Mesothelial cell of epicardium (in vitro differentiated cells): ENCODE measurements at regions not wholly inside any gene's neighbourhood (a gene's known extent, or its start where the extent isn't known, plus 50 kb on each side); places are given as distances from the start of the nearest gene placed in this dataset.

Experiments used
- DNase-seq, 2 experiments: peaks; one replicate each; pipeline ENCODE4 v3.0.0; 2021; ENCODE audit warnings: low spot score in 2 of 2; ENCODE audit not compliant: unreplicated experiment in 2 of 2
- H3K27ac Mint-ChIP-seq: 2 replicates; pipeline ENCODE4 v1.8.0; 2021; ENCODE audit warnings: mixed read lengths
- H3K27me3 Mint-ChIP-seq: 2 replicates; pipeline ENCODE4 v1.8.0; 2021; ENCODE audit warnings: low read depth, mixed read lengths
- H3K36me3 Mint-ChIP-seq: 2 replicates; pipeline ENCODE4 v1.8.0; 2021; ENCODE audit warnings: mixed read lengths
- H3K4me1 Mint-ChIP-seq: 2 replicates; pipeline ENCODE4 v1.8.0; 2021; ENCODE audit warnings: mixed read lengths
- H3K4me3 Mint-ChIP-seq: 2 replicates; pipeline ENCODE4 v1.8.0; 2021; ENCODE audit warnings: mild to moderate bottlenecking, moderate library complexity, mixed read lengths
- H3K9me3 Mint-ChIP-seq: 2 replicates; pipeline ENCODE4 v1.8.0; 2021; ENCODE audit warnings: mixed read lengths
- TF ChIP-seq, protein P1 (sequence below): fragments of 200-600 bp; sonication (generic); IDR thresholded peaks from one replicate; pipeline ENCODE4 v1.5.0; 2021; ENCODE audit warnings: antibody characterized with exemption; ENCODE audit not compliant: unreplicated experiment

DNA sequence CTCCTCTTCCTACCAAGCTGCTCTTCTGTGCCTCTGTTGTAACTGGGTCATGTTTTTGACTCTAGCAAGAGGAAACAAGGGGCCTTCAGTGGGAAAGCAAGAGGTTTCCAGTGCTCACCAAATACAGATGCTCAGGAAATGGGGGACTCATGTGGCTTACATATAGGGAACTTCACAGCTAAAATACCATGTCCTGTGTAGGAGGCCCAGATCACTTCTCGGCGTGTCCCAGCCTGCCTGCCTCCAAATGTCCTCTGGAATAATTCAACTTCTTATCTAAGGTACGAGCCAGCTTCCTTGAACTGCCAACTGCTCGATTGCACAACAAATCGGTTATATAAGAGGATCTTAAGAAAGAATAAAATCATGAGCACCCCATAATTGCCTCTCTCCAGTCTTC is 161.3 kb downstream of the KIT start:
- no peak for DNase-seq
- TF ChIP-seq, protein P1, sequence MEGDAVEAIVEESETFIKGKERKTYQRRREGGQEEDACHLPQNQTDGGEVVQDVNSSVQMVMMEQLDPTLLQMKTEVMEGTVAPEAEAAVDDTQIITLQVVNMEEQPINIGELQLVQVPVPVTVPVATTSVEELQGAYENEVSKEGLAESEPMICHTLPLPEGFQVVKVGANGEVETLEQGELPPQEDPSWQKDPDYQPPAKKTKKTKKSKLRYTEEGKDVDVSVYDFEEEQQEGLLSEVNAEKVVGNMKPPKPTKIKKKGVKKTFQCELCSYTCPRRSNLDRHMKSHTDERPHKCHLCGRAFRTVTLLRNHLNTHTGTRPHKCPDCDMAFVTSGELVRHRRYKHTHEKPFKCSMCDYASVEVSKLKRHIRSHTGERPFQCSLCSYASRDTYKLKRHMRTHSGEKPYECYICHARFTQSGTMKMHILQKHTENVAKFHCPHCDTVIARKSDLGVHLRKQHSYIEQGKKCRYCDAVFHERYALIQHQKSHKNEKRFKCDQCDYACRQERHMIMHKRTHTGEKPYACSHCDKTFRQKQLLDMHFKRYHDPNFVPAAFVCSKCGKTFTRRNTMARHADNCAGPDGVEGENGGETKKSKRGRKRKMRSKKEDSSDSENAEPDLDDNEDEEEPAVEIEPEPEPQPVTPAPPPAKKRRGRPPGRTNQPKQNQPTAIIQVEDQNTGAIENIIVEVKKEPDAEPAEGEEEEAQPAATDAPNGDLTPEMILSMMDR, result no peak
- Mint-ChIP-seq H3K4me3 (no peak overlapping the region), H3K4me1 (no peaks in the 10 kb centered on the region), H3K27ac (no peak overlapping the region), H3K9me3 (no peaks in the 10 kb centered on the region), H3K27me3 (peaks cover 3% of the 10 kb centered on the region), H3K36me3 (no peaks in the 10 kb centered on the region)

DNA sequence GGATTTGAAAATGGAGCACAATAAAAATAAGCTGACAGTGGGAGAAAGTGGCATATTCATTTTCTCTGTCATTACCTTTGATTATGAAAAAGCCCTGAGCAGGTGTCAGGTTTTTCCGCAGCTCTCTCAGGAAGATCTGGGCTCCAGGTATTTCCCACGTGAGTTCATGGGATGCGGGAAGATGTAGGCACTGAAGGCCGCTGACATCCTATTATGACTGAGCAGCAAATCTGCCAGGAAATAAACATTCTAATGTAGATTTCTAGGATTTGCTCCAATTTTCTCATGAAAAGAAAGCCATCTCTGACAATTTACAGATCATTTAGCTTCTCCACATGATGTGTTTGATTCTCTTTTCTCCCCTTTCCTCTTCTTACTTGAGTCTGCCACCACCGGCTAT is 160.7 kb downstream of the KIT start:
- Mint-ChIP-seq H3K4me1 (no peaks in the 10 kb centered on the region), H3K27me3 (peaks cover 3% of the 10 kb centered on the region), H3K4me3 (no peak overlapping the region), H3K9me3 (no peaks in the 10 kb centered on the region), H3K36me3 (no peaks in the 10 kb centered on the region), H3K27ac (no peak overlapping the region)
- TF ChIP-seq, protein P1, result no peak
- DNase-seq, result no peak

DNA sequence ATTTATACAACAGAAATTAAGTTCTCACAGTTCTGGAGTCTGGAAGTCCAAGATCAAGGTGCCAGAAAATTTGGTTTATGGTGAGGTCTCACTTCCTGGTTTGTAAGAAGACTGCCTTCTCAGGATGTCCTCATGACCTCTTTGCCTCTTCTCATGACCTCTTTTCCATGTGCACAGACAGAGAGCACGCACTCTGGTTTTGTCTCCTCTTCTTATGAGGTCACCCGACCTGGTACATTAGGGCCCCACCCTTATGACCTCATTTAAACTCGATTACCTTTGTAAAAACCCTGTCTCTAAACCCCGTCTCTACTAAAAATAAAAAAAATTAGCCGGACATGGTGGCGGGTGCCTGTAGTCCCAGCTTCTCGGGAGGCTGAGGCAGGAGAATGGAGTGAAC is 155.9 kb downstream of the KIT start:
- peaks cover 13% of the 10 kb centered on the region for H3K9me3 Mint-ChIP-seq
- H3K4me3 Mint-ChIP-seq, result no peak overlapping the region
- H3K36me3 Mint-ChIP-seq, result no peaks in the 10 kb centered on the region
- DNase-seq, result no peak
- peaks cover 10% of the 10 kb centered on the region for H3K27me3 Mint-ChIP-seq
- TF ChIP-seq, protein P1, result no peak
- H3K4me1 Mint-ChIP-seq, result no peaks in the 10 kb centered on the region
- H3K27ac Mint-ChIP-seq, result no peak overlapping the region

DNA sequence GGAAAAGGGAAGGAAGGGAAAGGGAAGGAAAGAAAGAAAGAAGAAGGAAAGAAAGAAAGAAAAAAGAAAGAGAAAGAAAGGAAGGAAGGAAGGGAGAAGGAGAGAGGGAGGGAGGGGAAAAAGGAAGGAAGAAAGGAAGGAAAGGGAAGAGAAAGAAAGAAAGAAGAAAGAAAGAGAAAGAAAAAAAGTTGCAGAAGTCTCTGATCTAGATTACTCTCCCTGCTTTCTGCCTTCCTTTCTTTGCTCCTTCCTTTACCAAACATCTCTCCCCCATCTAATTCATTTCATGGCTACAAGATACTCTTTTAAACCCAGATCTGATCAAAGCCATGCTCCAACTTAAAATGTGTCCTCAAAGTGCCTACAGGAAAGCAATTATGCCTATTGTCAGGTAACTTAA is 148.6 kb downstream of the KIT start:
- Mint-ChIP-seq H3K4me3 (no peak overlapping the region), H3K27me3 (peaks cover 8% of the 10 kb centered on the region), H3K36me3 (no peaks in the 10 kb centered on the region), H3K4me1 (peaks cover 3% of the 10 kb centered on the region), H3K27ac (no peak overlapping the region), H3K9me3 (peaks cover 38% of the 10 kb centered on the region)
- TF ChIP-seq, protein P1, result no peak
- no peak for DNase-seq

DNA sequence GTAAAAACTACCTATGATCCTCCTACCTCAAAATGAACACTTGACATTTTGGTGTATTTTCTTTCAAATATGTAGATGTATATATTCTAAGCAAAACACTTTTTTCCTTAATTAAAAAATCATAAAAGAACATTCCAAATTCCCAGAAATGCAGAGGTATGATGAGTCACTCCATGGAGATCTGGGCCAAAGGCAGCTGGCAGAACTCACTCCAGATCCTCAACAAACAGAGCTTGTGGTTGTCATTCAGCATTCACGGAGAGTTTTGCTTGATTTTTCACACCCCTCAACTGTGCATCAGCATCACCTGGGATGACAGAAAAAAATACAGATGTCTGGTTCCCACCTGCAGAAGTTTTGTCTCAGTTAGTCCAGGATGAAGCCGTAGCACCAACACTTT is 144.6 kb downstream of the KIT start:
- no peak for DNase-seq
- no peak overlapping the region for H3K4me3 Mint-ChIP-seq

More for the DNA sequence above, 144.6 kb downstream of the KIT start:
- Mint-ChIP-seq H3K27me3 (peaks cover 12% of the 10 kb centered on the region), H3K27ac (no peak overlapping the region), H3K9me3 (peaks cover 23% of the 10 kb centered on the region), H3K4me1 (peaks cover 3% of the 10 kb centered on the region), H3K36me3 (no peaks in the 10 kb centered on the region)
- TF ChIP-seq, protein P1, result no peak
